GM12875 (cell line): ENCODE measurements at regions not wholly inside any gene's neighbourhood (a gene's known extent, or its start where the extent isn't known, plus 50 kb on each side); places are given as distances from the start of the nearest gene placed in this dataset.

ENCODE experiments used
- H3K4me3 ChIP-seq: one replicate; pipeline ENCODE4 v1.5.1; 2011; ENCODE audit warnings: low read depth, low read length, control low read depth
- CTCF ChIP-seq: IDR thresholded peaks from 2 replicates; pipeline ENCODE4 v1.5.1; 2011; ENCODE audit warnings: low read depth, mild to moderate bottlenecking, control low read depth, inconsistent platforms, low read length, moderate library complexity, borderline replicate concordance; ENCODE audit not compliant: insufficient read depth

GRCh38 chr18:34543356-34543755 lies 166.7 kb upstream of the DTNA start:
- TF ChIP-seq CTCF = no peak
- no peak overlapping the region for H3K4me3 ChIP-seq

- no peak for TF ChIP-seq CTCF
- no peak overlapping the region for H3K4me3 ChIP-seq
Observed at GRCh38 chr18:34543945-34544344, 166.2 kb upstream of the DTNA start.

- TF ChIP-seq CTCF = no peak
Observed at GRCh38 chr18:34544930-34545329, 165.2 kb upstream of the DTNA start.

GRCh38 chr18:34548120-34548972 lies 161.8 kb upstream of the DTNA start:
- no peak overlapping the region for H3K4me3 ChIP-seq
- TF ChIP-seq CTCF = no peak

More at GRCh38 chr18:34544930-34545329, 165.2 kb upstream of the DTNA start:
- no peak overlapping the region for H3K4me3 ChIP-seq

- no peak overlapping the region for H3K4me3 ChIP-seq
- no peak for TF ChIP-seq CTCF
Observed at GRCh38 chr18:34548973-34549294, 161.2 kb upstream of the DTNA start.

- H3K4me3 ChIP-seq = no peak overlapping the region
- no peak for TF ChIP-seq CTCF
Observed at GRCh38 chr18:34549367-34549766, 160.7 kb upstream of the DTNA start.

- no peak for TF ChIP-seq CTCF
- H3K4me3 ChIP-seq = no peak overlapping the region
Observed at GRCh38 chr18:34550156-34550555, 159.9 kb upstream of the DTNA start.
